ENCODE measurements at regions not wholly inside any gene's neighbourhood (a gene's known extent, or its start where the extent isn't known, plus 50 kb on each side); places are given as distances from the start of the nearest gene placed in this dataset.

GRCh38 chr2:152245653-152246052, 70.1 kb upstream of the STAM2 start:
- CTCF ChIA-PET = interaction anchor here (0.7 to 1.0 kb wide), 2 partner anchors 11 kb away, joined by 3 read pairs; no protein-coding TSS in a partner anchor

DNA sequence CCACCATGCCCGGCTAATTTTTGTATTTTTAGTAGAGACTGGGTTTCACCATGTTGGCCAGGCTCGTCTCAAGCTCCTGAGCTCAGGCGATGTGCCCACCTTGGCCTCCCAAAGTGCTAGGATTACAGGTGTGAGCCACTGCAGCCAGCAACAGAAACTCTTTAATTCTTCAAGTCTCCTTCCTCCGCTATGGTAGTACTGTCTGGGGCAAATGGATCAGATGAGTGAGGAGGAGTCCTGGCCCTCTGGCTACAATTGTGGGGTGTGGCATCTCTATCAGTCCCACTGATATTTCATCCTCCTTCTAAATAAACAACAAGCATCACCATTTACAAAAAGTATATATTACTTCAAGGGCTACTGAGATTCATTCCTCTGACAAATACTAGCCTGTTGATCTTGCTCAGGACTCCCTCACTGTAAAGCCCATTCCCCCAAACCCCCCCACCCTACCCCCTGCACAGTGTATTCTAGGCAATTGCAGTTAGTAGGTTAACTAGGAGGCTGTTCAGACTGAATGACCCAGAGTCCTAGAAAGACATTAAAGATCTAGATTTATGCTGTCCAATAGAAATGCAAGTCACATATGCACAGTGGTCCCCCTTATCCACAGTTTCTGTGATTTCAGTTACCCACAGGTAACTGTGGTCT, 71.2 kb upstream of the STAM2 start:
- H3K4me2 ChIP-seq = no peak overlapping the region
- H3K79me2 ChIP-seq (ENCODE audit: insufficient read depth) = no peaks in the 10 kb centered on the region
- H3K4me1 ChIP-seq (ENCODE audit: control insufficient read depth in 1 of 2, insufficient read depth in 2 of 2, low read depth in 1 of 2, low read length in 1 of 2) = no peaks in the 10 kb centered on the region
- no peak overlapping the region for H3K9ac ChIP-seq
- CTCF ChIA-PET = no interaction called here
- H3K9me3 ChIP-seq = no peaks in the 10 kb centered on the region
- no peak for DNase-seq
- H3K4me3 ChIP-seq (ENCODE audit: low read depth in 2 of 2, low read length in 1 of 2) = no peak overlapping the region
- no peaks in the 10 kb centered on the region for H3K9me2 ChIP-seq
- H3K27me3 ChIP-seq (ENCODE audit: insufficient read depth) = no peaks in the 10 kb centered on the region; the same call in 1 of the 2 replicates
- POLR2A ChIA-PET = no interaction called here
- no peaks in the 10 kb centered on the region for H4K20me1 ChIP-seq (ENCODE audit: insufficient read depth)
- H3K36me3 ChIP-seq (replicated peaks in 1 of 2; ENCODE audit: control insufficient read depth in 1 of 2, insufficient read depth in 2 of 2, low read length in 1 of 2) = no peaks in the 10 kb centered on the region
- no peak overlapping the region for H3K27ac ChIP-seq (ENCODE audit: low read depth in 2 of 2, low read length in 1 of 2)
- WGBS (ENCODE audit: low lambda C conversion rate) = 92% methylated on average over 4 of the region's 4 CpGs
- H2AFZ ChIP-seq (ENCODE audit: low read depth) = no peak overlapping the region
- no peaks in the 10 kb centered on the region for H3F3A ChIP-seq (replicated peaks; ENCODE audit: insufficient read depth)
- no peak for TF ChIP-seq YY1 (IDR thresholded peaks at IDR 0.05; ENCODE audit: low read depth)
- TF ChIP-seq EP300 (IDR thresholded peaks at IDR 0.05; ENCODE audit: borderline replicate concordance in 1 of 2, low read depth in 1 of 2, low read length in 1 of 2) = no peak
- no peak for TF ChIP-seq RAD21 (IDR thresholded peaks at IDR 0.05; ENCODE audit: low read length)
- TF ChIP-seq SMC3 (IDR thresholded peaks at IDR 0.05; ENCODE audit: low read depth, low read length) = no peak
- no peak for TF ChIP-seq JUND (IDR thresholded peaks at IDR 0.05)
- TF ChIP-seq TCF12 (IDR thresholded peaks at IDR 0.05) = no peak
- no peak for TF ChIP-seq POLR2AphosphoS5 (IDR thresholded peaks at IDR 0.05; ENCODE audit: low read depth, low read length)
- TF ChIP-seq MEF2A (IDR thresholded peaks at IDR 0.05; ENCODE audit: borderline replicate concordance, low read depth) = no peak
- TF ChIP-seq, protein P1, sequence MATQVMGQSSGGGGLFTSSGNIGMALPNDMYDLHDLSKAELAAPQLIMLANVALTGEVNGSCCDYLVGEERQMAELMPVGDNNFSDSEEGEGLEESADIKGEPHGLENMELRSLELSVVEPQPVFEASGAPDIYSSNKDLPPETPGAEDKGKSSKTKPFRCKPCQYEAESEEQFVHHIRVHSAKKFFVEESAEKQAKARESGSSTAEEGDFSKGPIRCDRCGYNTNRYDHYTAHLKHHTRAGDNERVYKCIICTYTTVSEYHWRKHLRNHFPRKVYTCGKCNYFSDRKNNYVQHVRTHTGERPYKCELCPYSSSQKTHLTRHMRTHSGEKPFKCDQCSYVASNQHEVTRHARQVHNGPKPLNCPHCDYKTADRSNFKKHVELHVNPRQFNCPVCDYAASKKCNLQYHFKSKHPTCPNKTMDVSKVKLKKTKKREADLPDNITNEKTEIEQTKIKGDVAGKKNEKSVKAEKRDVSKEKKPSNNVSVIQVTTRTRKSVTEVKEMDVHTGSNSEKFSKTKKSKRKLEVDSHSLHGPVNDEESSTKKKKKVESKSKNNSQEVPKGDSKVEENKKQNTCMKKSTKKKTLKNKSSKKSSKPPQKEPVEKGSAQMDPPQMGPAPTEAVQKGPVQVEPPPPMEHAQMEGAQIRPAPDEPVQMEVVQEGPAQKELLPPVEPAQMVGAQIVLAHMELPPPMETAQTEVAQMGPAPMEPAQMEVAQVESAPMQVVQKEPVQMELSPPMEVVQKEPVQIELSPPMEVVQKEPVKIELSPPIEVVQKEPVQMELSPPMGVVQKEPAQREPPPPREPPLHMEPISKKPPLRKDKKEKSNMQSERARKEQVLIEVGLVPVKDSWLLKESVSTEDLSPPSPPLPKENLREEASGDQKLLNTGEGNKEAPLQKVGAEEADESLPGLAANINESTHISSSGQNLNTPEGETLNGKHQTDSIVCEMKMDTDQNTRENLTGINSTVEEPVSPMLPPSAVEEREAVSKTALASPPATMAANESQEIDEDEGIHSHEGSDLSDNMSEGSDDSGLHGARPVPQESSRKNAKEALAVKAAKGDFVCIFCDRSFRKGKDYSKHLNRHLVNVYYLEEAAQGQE (IDR thresholded peaks at IDR 0.05; ENCODE audit: low read depth, low read length) = no peak
- no peak for TF ChIP-seq CHD2 (IDR thresholded peaks at IDR 0.05; ENCODE audit: low read length, partially characterized antibody)

More at GRCh38 chr2:152245653-152246052, 70.1 kb upstream of the STAM2 start:
- no peaks in the 10 kb centered on the region for H3K9me2 ChIP-seq
- H3K4me3 ChIP-seq (ENCODE audit: low read depth in 2 of 2, low read length in 1 of 2) = no peak overlapping the region
- no peak for TF ChIP-seq ELF1 (IDR thresholded peaks at IDR 0.05)
- no peak for TF ChIP-seq MAX (IDR thresholded peaks at IDR 0.05; ENCODE audit: low read depth)
- TF ChIP-seq, protein P1 (IDR thresholded peaks at IDR 0.05; ENCODE audit: low read depth, low read length) = no peak
- no peak for TF ChIP-seq CHD2 (IDR thresholded peaks at IDR 0.05; ENCODE audit: low read length, partially characterized antibody)
- TF ChIP-seq TAF1 (IDR thresholded peaks at IDR 0.05; ENCODE audit: borderline replicate concordance, low read depth, low read length) = no peak
- no peak for TF ChIP-seq FOSL2 (IDR thresholded peaks at IDR 0.05; ENCODE audit: borderline replicate concordance, low read depth)
- no peak for TF ChIP-seq SIN3A (IDR thresholded peaks at IDR 0.05; ENCODE audit: borderline replicate concordance, low read depth, low read length)
- no peak for TF ChIP-seq POLR2AphosphoS5 (IDR thresholded peaks at IDR 0.05; ENCODE audit: low read depth, low read length)
- TF ChIP-seq TCF12 (IDR thresholded peaks at IDR 0.05) = no peak
- POLR2A ChIA-PET = no interaction called here
- H3K9me3 ChIP-seq = no peaks in the 10 kb centered on the region
- H3F3A ChIP-seq (replicated peaks; ENCODE audit: insufficient read depth) = peaks cover 5% of the 10 kb centered on the region
- H3K36me3 ChIP-seq (replicated peaks in 1 of 2; ENCODE audit: control insufficient read depth in 1 of 2, insufficient read depth in 2 of 2, low read length in 1 of 2) = no peaks in the 10 kb centered on the region
- DNase-seq = no peak
- H3K27ac ChIP-seq (ENCODE audit: low read depth in 2 of 2, low read length in 1 of 2) = no peak overlapping the region
- no peak overlapping the region; the same call in 1 of the 2 replicates for H2AFZ ChIP-seq (ENCODE audit: low read depth)
- no peaks in the 10 kb centered on the region for H3K4me1 ChIP-seq (ENCODE audit: control insufficient read depth in 1 of 2, insufficient read depth in 2 of 2, low read depth in 1 of 2, low read length in 1 of 2)
- no peaks in the 10 kb centered on the region for H3K27me3 ChIP-seq (ENCODE audit: insufficient read depth)
- H3K79me2 ChIP-seq (ENCODE audit: insufficient read depth) = no peaks in the 10 kb centered on the region
- H3K4me2 ChIP-seq = no peak overlapping the region
- no peaks in the 10 kb centered on the region for H4K20me1 ChIP-seq (ENCODE audit: insufficient read depth)
- H3K9ac ChIP-seq = no peak overlapping the region
